ENCODE measurements at regions not wholly inside any gene's neighbourhood (a gene's known extent, or its start where the extent isn't known, plus 50 kb on each side); places are given as distances from the start of the nearest gene placed in this dataset.

- TF ChIP-seq CTCF (IDR thresholded peaks at IDR 0.05 in 8 of 11, conservative IDR thresholded peaks at IDR 0.05 in 3 of 11) (no peak), POLR2A (IDR thresholded peaks at IDR 0.05) (no peak), POLR2AphosphoS5 (IDR thresholded peaks at IDR 0.05) (no peak)
Measured at GRCh38 chr22:47888817-47889216, 1126.4 kb downstream of the TBC1D22A start.

All from spleen (tissue), 7 donors.